Peyer's patch (tissue), 4 donors: ENCODE measurements at regions not wholly inside any gene's neighbourhood (a gene's known extent, or its start where the extent isn't known, plus 50 kb on each side); places are given as distances from the start of the nearest gene placed in this dataset.

Source experiments
- CTCF ChIP-seq, 6 experiments: fragments of 450-650 bp in 4 of 6; fragments of 200-600 bp in 2 of 6; sonication (generic) in 1 of 6; IDR thresholded peaks; one replicate each; pipeline ENCODE4 v1.5.1; 2017 to 2019; ENCODE audit warnings: antibody characterized with exemption in 6 of 6, mild to moderate bottlenecking in 3 of 6, moderate library complexity in 1 of 6
- POLR2A ChIP-seq, 2 donors: fragments of 450-650 bp; IDR thresholded peaks; one replicate each; pipeline ENCODE4 v1.5.1; 2017; ENCODE audit warnings: antibody characterized with exemption in 2 of 2, mild to moderate bottlenecking in 2 of 2, moderate library complexity in 2 of 2

GRCh38 chr15:92711457-92711831, 55.9 kb upstream of the FAM174B start:
- TF ChIP-seq CTCF (IDR thresholded peaks at IDR 0.05) (no peak), POLR2A (IDR thresholded peaks at IDR 0.05) (no peak)
